OCI-LY7 (cell line): ENCODE measurements at regions not wholly inside any gene's neighbourhood (a gene's known extent, or its start where the extent isn't known, plus 50 kb on each side); places are given as distances from the start of the nearest gene placed in this dataset.

Source experiments
- BruUV-seq: library from RNA; stranded (reverse); fragments of 400-500 nt; replicated peaks from 2 replicates; lab custom pipeline; 2021; lab: Mats Ljungman, UMichigan
- CTCF ChIA-PET: fragments of 300-600 bp; sonication (Branson Sonifier 250); formaldehyde crosslinking; loops from one replicate; lab custom pipeline; 2022; ENCODE audit warnings: antibody characterized with exemption; ENCODE audit not compliant: unreplicated experiment; lab: Charles Lee
- POLR2A ChIA-PET: fragments of 300-600 bp; sonication (Branson Sonifier 250); formaldehyde crosslinking; loops from one replicate; lab custom pipeline; 2022; ENCODE audit warnings: antibody characterized with exemption; lab: Charles Lee
- DNase-seq: peaks from one replicate; pipeline ENCODE4 v3.0.0-alpha.2; 2015; ENCODE audit warnings: low spot score
- H2AFZ ChIP-seq: fragments of 200-600 bp; sonication (generic), shearing (Covaris generic); 2 replicates; pipeline ENCODE4 v1.6.1; 2014; ENCODE audit warnings: mild to moderate bottlenecking, antibody characterized with exemption, low read length, moderate library complexity
- H3K27ac ChIP-seq: fragments of 200-600 bp; sonication (generic); 2 replicates; pipeline ENCODE4 v1.5.1; 2014; ENCODE audit warnings: mixed run types, low read depth, mild to moderate bottlenecking, moderate library complexity, low read length, inconsistent platforms; ENCODE audit not compliant: poor library complexity, severe bottlenecking
- H3K36me3 ChIP-seq: fragments of 200-600 bp; sonication (generic); 2 replicates; pipeline ENCODE4 v1.6.1; 2014; ENCODE audit warnings: mild to moderate bottlenecking, antibody characterized with exemption, low read length, moderate library complexity, mixed read lengths; ENCODE audit not compliant: insufficient read depth
- H3K4me1 ChIP-seq: fragments of 200-600 bp; sonication (generic); 2 replicates; pipeline ENCODE4 v1.5.1; 2014; ENCODE audit warnings: mild to moderate bottlenecking, low read length; ENCODE audit not compliant: insufficient read depth, poor library complexity, severe bottlenecking
- H3K4me2 ChIP-seq: fragments of 200-600 bp; sonication (generic); 2 replicates; pipeline ENCODE4 v1.6.1; 2014; ENCODE audit warnings: mild to moderate bottlenecking, low read length
- H3K4me3 ChIP-seq: fragments of 200-600 bp; sonication (generic); 2 replicates; pipeline ENCODE4 v1.5.1; 2014; ENCODE audit warnings: mild to moderate bottlenecking, low read depth, low read length; ENCODE audit not compliant: poor library complexity, severe bottlenecking
- H3K79me2 ChIP-seq: fragments of 200-600 bp; sonication (generic); 2 replicates; pipeline ENCODE4 v1.6.1; 2016; ENCODE audit warnings: low read depth, mild to moderate bottlenecking, low read length, moderate library complexity, mixed read lengths; ENCODE audit not compliant: insufficient read depth
- H3K9me2 ChIP-seq: fragments of 200-600 bp; sonication (generic); 2 replicates; pipeline ENCODE4 v1.6.1; 2016; ENCODE audit warnings: mild to moderate bottlenecking, low read length, mixed read lengths; ENCODE audit not compliant: insufficient read depth
- H3K9me3 ChIP-seq: fragments of 200-600 bp; sonication (generic); 2 replicates; pipeline ENCODE4 v1.6.1; 2014; ENCODE audit warnings: mild to moderate bottlenecking, mixed run types, low read length, mixed read lengths
- H4K20me1 ChIP-seq: fragments of 200-600 bp; sonication (generic); 2 replicates; pipeline ENCODE4 v1.6.1; 2014; ENCODE audit warnings: mild to moderate bottlenecking, antibody characterized with exemption, low read length, moderate library complexity, mixed read lengths; ENCODE audit not compliant: insufficient read depth
- CTCF ChIP-seq: fragments of 200-600 bp; sonication (generic); conservative IDR thresholded peaks from 2 replicates; pipeline ENCODE4 v1.5.1; 2014; ENCODE audit warnings: mild to moderate bottlenecking, antibody characterized with exemption, low read length, moderate library complexity, mixed read lengths
- EZH2phosphoT487 ChIP-seq: fragments of 200-600 bp; sonication (generic); IDR thresholded peaks from 2 replicates; pipeline ENCODE4 v1.6.1; 2018; ENCODE audit warnings: low read depth, borderline replicate concordance, mild to moderate bottlenecking, mixed run types, antibody characterized with exemption, low read length, moderate library complexity, mixed read lengths
- intact Hi-C: fragments of 100-400 bp; cut with micrococcal nuclease; formaldehyde crosslinking; loops from one replicate; pipeline ENCODE4 v1.10.0; 2022; ENCODE audit not compliant: unreplicated experiment

GRCh38 chr18:75358928-75359327 lies 68.6 kb downstream of the SMIM21 start:
- intact Hi-C loops, result no loop called here

GRCh38 chr18:75353357-75353756 lies 74.1 kb downstream of the SMIM21 start:
- H3K36me3 ChIP-seq, result no peaks in the 10 kb centered on the region
- H3K4me2 ChIP-seq, result no peak overlapping the region
- H3K9me3 ChIP-seq, result no peaks in the 10 kb centered on the region
- CTCF ChIA-PET, result no interaction called here
- no peak for DNase-seq
- H3K4me1 ChIP-seq, result no peaks in the 10 kb centered on the region
- no peak overlapping the region for H3K27ac ChIP-seq
- no peaks in the 10 kb centered on the region for H4K20me1 ChIP-seq
- no peaks in the 10 kb centered on the region for H3K79me2 ChIP-seq
- H3K4me3 ChIP-seq, result no peak overlapping the region
- BruUV-seq, result no TSS peak
- POLR2A ChIA-PET, result no interaction called here
- intact Hi-C loops, result no loop called here
- no peak overlapping the region for H2AFZ ChIP-seq
- H3K9me2 ChIP-seq, result no peaks in the 10 kb centered on the region
- TF ChIP-seq EZH2phosphoT487, result no peak
- TF ChIP-seq CTCF, result no peak

More at GRCh38 chr18:75358928-75359327, 68.6 kb downstream of the SMIM21 start:
- CTCF ChIA-PET, result no interaction called here
- POLR2A ChIA-PET, result no interaction called here
- H3K79me2 ChIP-seq, result no peaks in the 10 kb centered on the region
- H3K27ac ChIP-seq, result no peak overlapping the region
- H4K20me1 ChIP-seq, result no peaks in the 10 kb centered on the region
- H2AFZ ChIP-seq, result no peak overlapping the region
- H3K9me3 ChIP-seq, result no peaks in the 10 kb centered on the region
- no peaks in the 10 kb centered on the region for H3K4me1 ChIP-seq
- H3K9me2 ChIP-seq, result no peaks in the 10 kb centered on the region
- DNase-seq, result no peak
- H3K36me3 ChIP-seq, result no peaks in the 10 kb centered on the region
- no TSS peak for BruUV-seq
- no peak overlapping the region for H3K4me2 ChIP-seq
- H3K4me3 ChIP-seq, result no peak overlapping the region
- no peak for TF ChIP-seq EZH2phosphoT487
- no peak for TF ChIP-seq CTCF

GRCh38 chr18:75351409-75351808 lies 76.1 kb downstream of the SMIM21 start:
- no TSS peak for BruUV-seq
- TF ChIP-seq EZH2phosphoT487 (no peak), CTCF (no peak)
- Histone ChIP-seq H3K27ac (no peak overlapping the region), H3K4me2 (no peak overlapping the region), H3K9me3 (no peaks in the 10 kb centered on the region), H3K79me2 (no peaks in the 10 kb centered on the region), H4K20me1 (no peaks in the 10 kb centered on the region), H2AFZ (no peak overlapping the region), H3K9me2 (no peaks in the 10 kb centered on the region), H3K36me3 (no peaks in the 10 kb centered on the region), H3K4me3 (no peak overlapping the region), H3K4me1 (no peaks in the 10 kb centered on the region)
- POLR2A ChIA-PET, result no interaction called here
- CTCF ChIA-PET, result no interaction called here
- intact Hi-C loops, result no loop called here
- DNase-seq, result no peak
